ENCODE measurements at regions not wholly inside any gene's neighbourhood (a gene's known extent, or its start where the extent isn't known, plus 50 kb on each side); places are given as distances from the start of the nearest gene placed in this dataset.

GRCh38 chrX:75603833-75604232 lies 81.0 kb upstream of the ZDHHC15 start:
- no peak for TF ChIP-seq ZNF777 (tag by site-specific recombination; IDR thresholded peaks at IDR 0.05; ENCODE audit: borderline replicate concordance)
- no peak for TF ChIP-seq YY1 (tag by site-specific recombination; IDR thresholded peaks at IDR 0.05)
- TF ChIP-seq BCL6B (tag by site-specific recombination; IDR thresholded peaks at IDR 0.05): no peak
- TF ChIP-seq CTCF (tag by site-specific recombination; IDR thresholded peaks at IDR 0.05): no peak
- TF ChIP-seq ZNF324 (tag by site-specific recombination; IDR thresholded peaks at IDR 0.05): no peak

All from HEK293 (cell line).